Lower lobe of right lung (tissue), 2 donors: ENCODE measurements at regions not wholly inside any gene's neighbourhood (a gene's known extent, or its start where the extent isn't known, plus 50 kb on each side); places are given as distances from the start of the nearest gene placed in this dataset.

Experiments used
- ATAC-seq, 2 donors: fragments of 200-7000 bp; cut with Tn5 transposase; one replicate each; pipeline ENCODE4 v1.9.1; 2020 to 2022; ENCODE audit warnings: mild to moderate bottlenecking in 2 of 2, moderate library complexity in 2 of 2
- DNase-seq: peaks from one replicate; pipeline ENCODE4 v3.0.0-alpha.2; 2020
- H3K27ac ChIP-seq: fragments of 200-600 bp; one replicate; pipeline ENCODE4 v1.8.0; 2022
- H3K27me3 ChIP-seq: fragments of 200-600 bp; one replicate; pipeline ENCODE4 v1.8.0; 2022; ENCODE audit warnings: low read depth
- H3K36me3 ChIP-seq: fragments of 200-600 bp; one replicate; pipeline ENCODE4 v1.8.0; 2022; ENCODE audit warnings: mild to moderate bottlenecking
- H3K4me1 ChIP-seq: fragments of 200-600 bp; one replicate; pipeline ENCODE4 v1.8.0; 2022
- H3K4me3 ChIP-seq: fragments of 200-600 bp; one replicate; pipeline ENCODE4 v1.8.0; 2022; ENCODE audit warnings: mild to moderate bottlenecking
- H3K9me3 ChIP-seq: fragments of 200-600 bp; one replicate; pipeline ENCODE4 v1.8.0; 2022
- intact Hi-C: fragments of 100-400 bp; cut with DNase I; formaldehyde crosslinking; loops from one replicate; pipeline ENCODE4 v1.11.0; 2022
- TF ChIP-seq, protein P1 (sequence below): fragments of 200-600 bp; IDR thresholded peaks from one replicate; pipeline ENCODE4 v1.8.0; 2022; ENCODE audit warnings: antibody characterized with exemption, mild to moderate bottlenecking
- donor health status: DM: no; HTN: yes; CAD: no; lungs with severe emphysema.

DNA sequence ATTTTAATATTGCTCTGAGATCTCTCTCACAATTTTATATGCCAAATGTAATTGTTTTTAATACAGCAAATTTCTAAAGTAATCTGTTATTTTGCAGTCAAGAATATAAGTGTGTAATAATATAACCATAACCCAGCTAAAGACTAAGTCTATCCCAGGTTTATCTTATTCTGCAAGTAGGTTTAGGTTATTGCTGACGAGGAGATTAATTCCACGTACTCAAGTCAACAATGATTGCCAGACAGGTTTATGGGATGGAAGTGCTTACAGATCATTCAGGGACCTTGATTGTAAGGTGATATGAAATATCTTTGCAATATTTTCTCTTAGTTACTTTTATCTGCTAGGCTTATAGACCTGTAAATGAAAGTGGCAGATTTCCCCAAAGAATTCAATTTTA, 698.3 kb downstream of the HDGFL1 start:
- TF ChIP-seq, protein P1, sequence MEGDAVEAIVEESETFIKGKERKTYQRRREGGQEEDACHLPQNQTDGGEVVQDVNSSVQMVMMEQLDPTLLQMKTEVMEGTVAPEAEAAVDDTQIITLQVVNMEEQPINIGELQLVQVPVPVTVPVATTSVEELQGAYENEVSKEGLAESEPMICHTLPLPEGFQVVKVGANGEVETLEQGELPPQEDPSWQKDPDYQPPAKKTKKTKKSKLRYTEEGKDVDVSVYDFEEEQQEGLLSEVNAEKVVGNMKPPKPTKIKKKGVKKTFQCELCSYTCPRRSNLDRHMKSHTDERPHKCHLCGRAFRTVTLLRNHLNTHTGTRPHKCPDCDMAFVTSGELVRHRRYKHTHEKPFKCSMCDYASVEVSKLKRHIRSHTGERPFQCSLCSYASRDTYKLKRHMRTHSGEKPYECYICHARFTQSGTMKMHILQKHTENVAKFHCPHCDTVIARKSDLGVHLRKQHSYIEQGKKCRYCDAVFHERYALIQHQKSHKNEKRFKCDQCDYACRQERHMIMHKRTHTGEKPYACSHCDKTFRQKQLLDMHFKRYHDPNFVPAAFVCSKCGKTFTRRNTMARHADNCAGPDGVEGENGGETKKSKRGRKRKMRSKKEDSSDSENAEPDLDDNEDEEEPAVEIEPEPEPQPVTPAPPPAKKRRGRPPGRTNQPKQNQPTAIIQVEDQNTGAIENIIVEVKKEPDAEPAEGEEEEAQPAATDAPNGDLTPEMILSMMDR = no peak

DNA sequence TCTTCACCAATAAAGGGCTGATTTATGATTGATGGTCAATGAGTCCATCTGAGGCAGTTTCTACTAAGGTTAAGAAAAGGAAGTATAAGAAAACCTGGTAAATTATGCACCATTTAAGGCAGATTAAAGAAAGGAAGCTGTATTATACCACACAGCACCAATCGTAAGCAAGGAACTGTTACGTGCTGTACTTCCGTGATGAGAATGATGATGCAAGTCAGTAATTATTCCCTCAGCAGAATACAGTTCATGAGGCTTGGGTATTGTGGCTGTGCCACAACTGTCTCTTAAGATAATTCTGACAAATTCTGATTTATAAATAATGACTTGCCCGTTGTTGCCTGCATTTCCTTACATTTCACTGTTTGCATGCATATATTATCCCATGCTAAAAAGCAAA, 699.0 kb downstream of the HDGFL1 start:
- no peak for ATAC-seq
- no peaks in the 10 kb centered on the region for H3K4me1 ChIP-seq
- DNase-seq = no peak
- no peak overlapping the region for H3K27ac ChIP-seq
- no peaks in the 10 kb centered on the region for H3K27me3 ChIP-seq
- intact Hi-C loops = no loop called here
- no peaks in the 10 kb centered on the region for H3K9me3 ChIP-seq
- no peaks in the 10 kb centered on the region for H3K36me3 ChIP-seq
- no peak overlapping the region for H3K4me3 ChIP-seq
- TF ChIP-seq, protein P1 = no peak

More for the DNA sequence above, 698.3 kb downstream of the HDGFL1 start:
- no peaks in the 10 kb centered on the region for H3K36me3 ChIP-seq
- no peak overlapping the region for H3K4me3 ChIP-seq
- DNase-seq = no peak
- no peaks in the 10 kb centered on the region for H3K9me3 ChIP-seq
- no peaks in the 10 kb centered on the region for H3K4me1 ChIP-seq
- no peaks in the 10 kb centered on the region for H3K27me3 ChIP-seq
- ATAC-seq = no peak
- no peak overlapping the region for H3K27ac ChIP-seq
- intact Hi-C loops = no loop called here

DNA sequence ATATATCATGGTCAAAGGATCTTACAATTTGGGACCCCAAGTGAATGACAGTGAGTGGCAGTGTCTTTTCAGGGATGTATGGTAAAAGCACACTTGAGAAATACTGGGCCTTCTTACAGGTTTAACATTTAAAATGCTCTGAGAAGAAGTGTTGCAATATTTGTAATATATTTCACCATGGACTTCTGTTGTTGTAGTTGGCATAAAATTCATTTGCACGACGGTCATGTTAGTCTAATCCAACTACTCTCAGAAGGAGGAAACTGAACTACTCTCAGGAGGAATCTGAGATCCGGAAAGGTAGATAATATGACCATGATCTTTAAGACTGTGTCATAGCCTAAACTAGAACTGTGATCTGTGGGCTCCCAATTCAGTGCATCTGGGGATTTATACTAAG, 700.1 kb downstream of the HDGFL1 start:
- DNase-seq = no peak
- H3K36me3 ChIP-seq = no peaks in the 10 kb centered on the region
- no peaks in the 10 kb centered on the region for H3K27me3 ChIP-seq
- TF ChIP-seq, protein P1 = no peak
- no peak overlapping the region for H3K27ac ChIP-seq
- no peak overlapping the region for H3K4me3 ChIP-seq
- H3K9me3 ChIP-seq = no peaks in the 10 kb centered on the region
- no peaks in the 10 kb centered on the region for H3K4me1 ChIP-seq
- ATAC-seq = peak in 1 of 2 donors; percentile 9
- intact Hi-C loops = no loop called here

DNA sequence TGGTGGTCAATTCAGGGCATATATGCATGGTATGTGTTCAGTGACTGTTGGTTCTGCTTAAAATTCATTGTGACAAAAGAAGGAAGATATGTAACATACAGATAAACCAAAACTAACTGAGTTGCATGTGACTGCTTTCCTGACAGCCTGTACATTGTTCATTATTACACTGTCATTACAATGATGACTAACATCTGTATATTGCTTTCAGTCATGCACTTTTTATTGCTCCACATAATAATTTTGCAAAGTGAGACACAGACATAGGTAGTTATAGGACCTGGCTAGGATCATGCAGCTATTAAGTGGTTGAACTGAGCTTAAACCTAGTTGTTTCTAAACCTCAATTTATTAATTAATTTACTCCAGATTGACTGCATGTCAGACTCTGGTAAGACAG, 703.2 kb downstream of the HDGFL1 start:
- H3K27me3 ChIP-seq = no peaks in the 10 kb centered on the region
- intact Hi-C loops = no loop called here
- H3K36me3 ChIP-seq = no peaks in the 10 kb centered on the region
- no peaks in the 10 kb centered on the region for H3K4me1 ChIP-seq
- ATAC-seq = no peak
- H3K4me3 ChIP-seq = no peak overlapping the region
- TF ChIP-seq, protein P1 = no peak
- DNase-seq = no peak
- H3K9me3 ChIP-seq = no peaks in the 10 kb centered on the region
- H3K27ac ChIP-seq = no peak overlapping the region

DNA sequence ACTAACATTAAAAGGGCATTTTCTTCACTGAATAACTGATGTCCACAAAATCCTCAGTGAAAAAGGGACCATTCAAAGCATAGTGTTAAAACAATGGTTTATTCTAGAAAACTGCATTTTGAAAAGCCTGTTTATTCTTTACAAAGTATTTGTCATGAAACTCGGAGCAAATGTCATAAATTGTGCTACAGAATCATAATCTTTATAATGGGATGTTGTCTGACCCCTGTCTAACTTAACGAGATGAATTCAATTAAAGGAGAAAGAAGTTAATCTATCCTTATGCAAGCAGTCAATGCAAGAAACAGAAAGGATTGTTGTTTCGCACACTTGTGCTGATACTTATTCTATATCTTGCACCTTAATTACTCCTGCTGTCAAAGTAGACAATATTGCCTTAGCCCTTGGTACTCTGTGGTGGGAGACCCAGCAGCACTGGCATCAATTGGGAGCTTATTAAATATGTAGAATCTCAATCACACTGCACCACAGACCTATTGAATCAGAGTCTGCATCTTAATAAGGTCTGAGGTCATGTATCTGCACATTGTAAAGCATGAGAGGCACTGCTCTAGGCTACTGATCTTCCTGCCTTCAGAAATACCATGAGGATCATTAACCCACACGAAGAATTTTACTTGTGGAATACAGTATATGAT, 708.3 kb downstream of the HDGFL1 start:
- intact Hi-C loops = no loop called here
- no peaks in the 10 kb centered on the region for H3K9me3 ChIP-seq
- ATAC-seq (no peak), DNase-seq (no peak)
- H3K27ac ChIP-seq = no peak overlapping the region
- H3K36me3 ChIP-seq = no peaks in the 10 kb centered on the region
- no peaks in the 10 kb centered on the region for H3K27me3 ChIP-seq
- TF ChIP-seq, protein P1 = no peak
- H3K4me3 ChIP-seq = no peak overlapping the region
- H3K4me1 ChIP-seq = no peaks in the 10 kb centered on the region
